Vagina (tissue), 2 donors: ENCODE measurements at regions not wholly inside any gene's neighbourhood (a gene's known extent, or its start where the extent isn't known, plus 50 kb on each side); places are given as distances from the start of the nearest gene placed in this dataset.

ENCODE experiments used
- CTCF ChIP-seq, 3 experiments: fragments of 450-650 bp in 2 of 3; fragments of 200-600 bp in 1 of 3; sonication (generic) in 1 of 3; IDR thresholded peaks; one replicate each; pipeline ENCODE4 v1.5.1; 2017 to 2019; ENCODE audit warnings: antibody characterized with exemption in 3 of 3, mild to moderate bottlenecking in 2 of 3, moderate library complexity in 2 of 3
- POLR2A ChIP-seq, 2 donors: fragments of 450-650 bp; IDR thresholded peaks; one replicate each; pipeline ENCODE4 v1.6.1; 2017; ENCODE audit warnings: antibody characterized with exemption in 2 of 2, mild to moderate bottlenecking in 2 of 2, moderate library complexity in 2 of 2
- POLR2AphosphoS5 ChIP-seq, 2 donors: sonication (generic); formaldehyde crosslinking; IDR thresholded peaks; one replicate each; pipeline ENCODE4 v1.9.0; 2017; ENCODE audit warnings: antibody characterized with exemption in 2 of 2, mild to moderate bottlenecking in 2 of 2, low read depth in 1 of 2; ENCODE audit not compliant: insufficient read depth in 1 of 2

GRCh38 chr3:27661797-27662196 is 60.3 kb downstream of the EOMES start:
- TF ChIP-seq POLR2A (IDR thresholded peaks at IDR 0.05) = no peak
- TF ChIP-seq POLR2AphosphoS5 (IDR thresholded peaks at IDR 0.05; ENCODE audit: insufficient read depth in 1 of 2, low read depth in 1 of 2) = no peak
- TF ChIP-seq CTCF (IDR thresholded peaks at IDR 0.05) = no peak
